AG09319 (cell line): ENCODE measurements at regions not wholly inside any gene's neighbourhood (a gene's known extent, or its start where the extent isn't known, plus 50 kb on each side); places are given as distances from the start of the nearest gene placed in this dataset.

Experiments used
- DNase-seq: peaks from one replicate; pipeline ENCODE4 v3.0.0-alpha.2; 2010; ENCODE audit warnings: low read depth; ENCODE audit errors: extremely low read depth
- TF ChIP-seq, protein P1 (sequence below): IDR thresholded peaks from 2 replicates; pipeline ENCODE4 v1.5.1; 2011; ENCODE audit warnings: low read depth, mild to moderate bottlenecking, inconsistent platforms, low read length, moderate library complexity

DNA sequence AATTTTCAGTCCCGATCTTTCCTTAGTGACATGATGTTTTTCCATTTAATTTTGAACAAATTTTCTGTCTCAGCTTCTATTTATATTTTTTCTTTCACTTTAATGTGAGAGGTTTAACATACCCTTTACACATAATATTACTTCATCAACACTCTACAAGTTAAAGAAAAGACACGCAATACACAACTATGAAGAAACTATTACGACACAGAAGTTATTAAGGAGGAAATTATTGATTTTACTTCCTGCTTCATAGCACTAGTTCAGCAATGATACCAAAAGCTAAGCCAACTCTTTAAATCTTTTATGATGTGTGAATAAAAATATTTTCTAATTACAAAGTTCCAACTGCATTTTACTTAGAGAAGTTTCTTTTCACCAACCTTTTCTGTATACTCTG lies 432.3 kb upstream of the DAB2 start:
- no peak for DNase-seq
- TF ChIP-seq, protein P1, sequence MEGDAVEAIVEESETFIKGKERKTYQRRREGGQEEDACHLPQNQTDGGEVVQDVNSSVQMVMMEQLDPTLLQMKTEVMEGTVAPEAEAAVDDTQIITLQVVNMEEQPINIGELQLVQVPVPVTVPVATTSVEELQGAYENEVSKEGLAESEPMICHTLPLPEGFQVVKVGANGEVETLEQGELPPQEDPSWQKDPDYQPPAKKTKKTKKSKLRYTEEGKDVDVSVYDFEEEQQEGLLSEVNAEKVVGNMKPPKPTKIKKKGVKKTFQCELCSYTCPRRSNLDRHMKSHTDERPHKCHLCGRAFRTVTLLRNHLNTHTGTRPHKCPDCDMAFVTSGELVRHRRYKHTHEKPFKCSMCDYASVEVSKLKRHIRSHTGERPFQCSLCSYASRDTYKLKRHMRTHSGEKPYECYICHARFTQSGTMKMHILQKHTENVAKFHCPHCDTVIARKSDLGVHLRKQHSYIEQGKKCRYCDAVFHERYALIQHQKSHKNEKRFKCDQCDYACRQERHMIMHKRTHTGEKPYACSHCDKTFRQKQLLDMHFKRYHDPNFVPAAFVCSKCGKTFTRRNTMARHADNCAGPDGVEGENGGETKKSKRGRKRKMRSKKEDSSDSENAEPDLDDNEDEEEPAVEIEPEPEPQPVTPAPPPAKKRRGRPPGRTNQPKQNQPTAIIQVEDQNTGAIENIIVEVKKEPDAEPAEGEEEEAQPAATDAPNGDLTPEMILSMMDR, result no peak

DNA sequence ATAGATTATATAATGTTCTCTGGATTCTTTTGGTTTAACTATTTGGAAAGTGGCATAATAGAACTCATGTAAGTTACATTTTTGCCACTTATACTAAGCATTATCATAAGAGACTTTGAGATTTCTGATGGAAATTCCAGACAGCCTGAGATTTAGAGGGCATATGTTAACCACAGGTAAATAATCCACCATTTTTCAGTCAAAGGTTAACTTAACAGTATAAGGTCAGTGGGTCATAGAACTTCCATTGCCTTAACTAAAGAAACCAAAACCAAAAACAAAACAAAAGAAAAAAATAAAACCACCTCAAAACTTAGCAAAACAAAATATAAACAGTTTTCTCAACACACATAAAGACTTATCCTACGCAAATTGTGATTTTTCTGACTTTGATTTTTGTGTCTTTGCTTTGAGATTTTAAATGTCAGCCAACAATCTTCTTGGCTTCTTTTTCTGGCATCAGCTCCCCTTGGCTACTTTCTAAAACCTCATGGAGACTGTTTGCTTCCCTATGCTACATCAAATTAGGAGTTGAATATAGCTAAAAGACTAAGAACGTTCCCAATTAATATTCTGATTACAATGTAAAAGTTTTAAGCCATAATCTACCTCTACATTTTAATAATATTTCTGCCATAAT lies 430.1 kb upstream of the DAB2 start:
- TF ChIP-seq, protein P1, result no peak
- DNase-seq, result no peak

DNA sequence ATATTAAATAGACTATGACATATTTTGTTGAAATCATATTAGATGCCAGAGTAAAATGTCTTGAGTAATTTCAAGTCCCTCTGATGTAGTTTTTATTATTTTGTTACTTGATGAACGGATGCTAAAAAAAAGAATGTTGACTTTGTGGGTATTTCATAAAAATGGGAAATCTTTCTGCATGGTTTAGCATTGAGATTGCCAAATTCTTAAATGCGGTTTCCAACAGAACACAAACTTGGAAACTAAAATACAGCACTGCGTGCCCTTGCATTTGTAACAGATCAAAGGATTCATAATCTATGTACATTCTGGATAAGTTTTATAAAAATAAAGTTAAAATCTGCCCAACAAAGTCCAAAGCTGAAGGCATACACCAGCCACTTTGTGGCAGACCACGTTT lies 425.5 kb upstream of the DAB2 start:
- TF ChIP-seq, protein P1, result no peak

GRCh38 chr5:39846144-39846543 lies 421.4 kb upstream of the DAB2 start:
- no peak for DNase-seq

More for the DNA sequence above, 425.5 kb upstream of the DAB2 start:
- DNase-seq, result no peak

GRCh38 chr5:39843767-39844166 lies 419.0 kb upstream of the DAB2 start:
- TF ChIP-seq, protein P1, result no peak

More at GRCh38 chr5:39846144-39846543, 421.4 kb upstream of the DAB2 start:
- TF ChIP-seq, protein P1, result no peak

GRCh38 chr5:39835371-39835770 lies 410.6 kb upstream of the DAB2 start:
- TF ChIP-seq, protein P1, result no peak

More at GRCh38 chr5:39843767-39844166, 419.0 kb upstream of the DAB2 start:
- no peak for DNase-seq

DNA sequence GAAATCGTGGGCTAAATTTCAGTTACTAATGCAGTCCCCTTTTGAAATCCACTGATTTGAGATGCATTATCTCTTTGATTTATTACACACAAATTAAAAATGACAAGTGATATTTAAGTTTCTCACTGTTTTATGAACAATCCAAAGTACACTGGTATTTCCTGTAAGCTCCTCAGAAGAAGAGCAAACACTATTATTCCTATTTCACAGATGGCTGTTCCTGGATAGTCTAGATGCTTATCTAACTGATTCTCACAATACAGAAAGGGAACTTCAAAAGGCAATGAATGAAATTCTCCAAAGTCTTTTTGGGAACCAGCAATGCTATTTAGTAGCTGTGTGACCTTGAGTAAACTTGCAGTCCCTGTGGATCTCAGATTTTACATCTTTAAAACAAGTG lies 404.7 kb upstream of the DAB2 start:
- TF ChIP-seq, protein P1, result no peak
- no peak for DNase-seq

More at GRCh38 chr5:39835371-39835770, 410.6 kb upstream of the DAB2 start:
- no peak for DNase-seq
